ENCODE measurements at regions not wholly inside any gene's neighbourhood (a gene's known extent, or its start where the extent isn't known, plus 50 kb on each side); places are given as distances from the start of the nearest gene placed in this dataset.

GRCh38 chr20:17858450-17859001 lies 110.1 kb downstream of the SNX5 start:
- DNase-seq (ENCODE audit: low read depth in 2 of 2, low spot score in 1 of 2) = no peak

- no peak for DNase-seq (ENCODE audit: low read depth in 2 of 2, low spot score in 1 of 2)
These were observed 110.8 kb downstream of the SNX5 start for GRCh38 chr20:17857639-17858449.

DNA sequence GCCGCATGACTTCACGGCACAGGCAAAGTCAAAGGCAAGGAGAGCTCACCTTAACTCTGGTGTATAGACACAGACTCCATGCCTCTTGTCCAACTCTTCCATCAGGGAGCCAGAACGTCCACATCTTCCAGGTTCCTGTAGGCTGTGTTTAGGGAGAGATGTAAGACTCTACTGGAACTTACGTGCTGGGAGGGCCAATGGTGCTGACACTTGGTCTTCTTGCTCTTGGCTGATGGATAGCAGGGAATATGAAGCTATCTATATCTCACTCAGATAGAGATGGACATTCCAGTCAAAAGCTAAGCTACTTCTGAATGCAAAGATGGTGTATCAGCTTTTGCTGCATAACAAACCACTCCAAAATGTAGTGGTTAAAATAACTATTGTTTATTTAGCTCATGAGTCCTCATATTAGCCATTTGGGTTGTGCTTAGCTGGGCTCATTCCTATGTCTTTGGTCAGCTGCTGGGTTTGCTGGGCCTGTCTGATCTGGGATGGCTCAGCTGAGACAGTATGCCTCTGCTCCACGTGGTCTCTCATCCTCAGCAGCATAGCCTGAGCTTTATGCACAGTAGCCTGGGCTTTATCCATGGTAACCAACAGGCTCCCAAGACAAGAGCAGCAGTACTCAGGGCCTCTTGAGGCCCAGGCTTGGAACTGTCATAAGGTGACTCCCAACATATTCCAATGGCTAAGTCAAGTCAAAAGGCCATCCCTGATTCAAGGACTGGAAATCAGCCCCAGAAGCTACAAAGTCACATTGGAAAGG lies 111.6 kb downstream of the SNX5 start:
- DNase-seq (ENCODE audit: low read depth in 2 of 2, low spot score in 1 of 2) = no peak

DNA sequence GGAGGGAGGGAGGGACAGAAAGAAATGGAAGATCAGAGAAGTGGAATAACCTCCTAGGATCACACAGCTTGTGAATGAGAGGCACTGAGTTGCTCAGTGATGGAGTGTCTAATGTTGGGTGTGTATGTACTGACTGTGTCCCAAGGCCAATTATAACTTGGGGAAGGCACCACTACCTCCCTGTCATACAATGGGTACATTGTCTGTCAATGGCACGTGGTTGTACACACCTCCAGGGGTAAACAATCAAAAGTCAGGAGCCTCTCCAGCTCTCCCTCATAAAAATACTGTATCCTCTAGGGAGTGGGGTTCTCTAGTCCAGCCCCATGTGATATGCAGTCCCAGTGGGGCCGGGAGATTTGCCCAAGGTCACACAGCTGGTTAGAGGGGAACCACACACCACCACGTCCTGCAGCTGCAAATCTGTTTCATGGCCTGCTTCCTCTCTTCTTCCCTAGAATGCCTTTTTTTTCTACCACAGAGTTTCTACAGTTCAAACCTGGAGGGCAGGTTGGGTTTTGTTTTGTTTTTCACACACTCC lies 112.5 kb downstream of the SNX5 start:
- DNase-seq (ENCODE audit: low read depth in 2 of 2, low spot score in 1 of 2) = no peak

- DNase-seq (ENCODE audit: low read depth in 2 of 2, low spot score in 1 of 2) = no peak
These were observed 114.2 kb downstream of the SNX5 start for GRCh38 chr20:17854307-17854903.

DNA sequence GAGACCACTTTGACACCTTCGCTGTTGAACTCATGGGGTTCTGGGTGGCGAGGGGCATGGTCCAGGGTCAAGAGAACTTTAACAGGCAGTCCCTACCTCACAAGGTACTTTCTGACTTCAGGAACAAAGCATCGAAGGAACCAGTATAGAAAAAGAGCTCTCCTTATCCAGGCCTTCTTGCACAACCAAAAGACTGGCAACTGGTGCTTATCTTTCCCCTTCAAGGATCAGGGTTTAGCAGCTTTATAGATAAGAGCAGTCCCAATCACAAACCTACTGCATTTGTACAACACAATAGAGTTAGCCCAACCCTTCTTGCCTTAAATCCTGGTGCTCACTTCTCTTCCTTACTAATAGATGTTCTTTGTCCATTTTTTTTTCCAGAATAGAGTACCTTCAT lies 116.3 kb downstream of the SNX5 start:
- DNase-seq (ENCODE audit: low read depth in 2 of 2, low spot score in 1 of 2) = no peak

GRCh38 chr20:17850684-17851026 lies 117.9 kb downstream of the SNX5 start:
- DNase-seq (ENCODE audit: low read depth in 2 of 2, low spot score in 1 of 2) = no peak

DNA sequence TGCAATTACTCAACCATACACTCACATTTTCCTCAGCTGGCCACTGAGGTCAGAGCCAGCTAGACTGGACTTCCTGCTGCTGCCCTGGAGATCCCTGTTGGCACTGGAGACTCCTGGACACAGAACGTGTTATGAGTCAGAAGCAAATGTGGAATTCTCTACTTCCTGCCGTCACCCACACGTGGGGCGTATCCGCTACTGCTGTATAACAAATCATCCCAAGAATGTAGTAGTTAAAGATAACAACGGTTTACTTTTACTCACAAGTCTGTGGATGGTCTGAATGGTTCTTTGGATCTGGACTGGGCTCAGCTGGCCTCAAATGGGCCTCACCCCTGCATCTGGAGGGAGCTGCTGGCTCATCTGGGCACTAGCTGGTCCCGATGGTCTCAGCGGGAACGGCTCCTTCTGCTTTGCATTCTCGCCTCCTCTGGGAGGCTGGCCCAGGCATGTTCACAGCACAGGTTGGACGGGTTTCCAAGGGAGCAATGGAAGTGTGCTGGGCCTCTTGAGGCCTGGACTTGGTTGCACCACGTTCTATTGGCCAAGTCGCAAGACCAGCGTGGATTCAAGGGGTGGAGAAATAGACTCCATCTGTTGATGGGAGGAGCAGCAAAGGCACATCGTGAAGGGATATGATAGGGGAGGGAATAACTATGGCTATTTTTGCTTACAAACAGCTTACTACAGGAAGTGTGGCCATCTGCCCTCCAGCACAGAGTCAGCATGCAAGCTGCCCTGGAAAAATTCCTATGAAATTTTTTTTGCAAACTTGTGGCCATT lies 118.5 kb downstream of the SNX5 start:
- DNase-seq (ENCODE audit: low read depth in 2 of 2, low spot score in 1 of 2) = no peak

DNA sequence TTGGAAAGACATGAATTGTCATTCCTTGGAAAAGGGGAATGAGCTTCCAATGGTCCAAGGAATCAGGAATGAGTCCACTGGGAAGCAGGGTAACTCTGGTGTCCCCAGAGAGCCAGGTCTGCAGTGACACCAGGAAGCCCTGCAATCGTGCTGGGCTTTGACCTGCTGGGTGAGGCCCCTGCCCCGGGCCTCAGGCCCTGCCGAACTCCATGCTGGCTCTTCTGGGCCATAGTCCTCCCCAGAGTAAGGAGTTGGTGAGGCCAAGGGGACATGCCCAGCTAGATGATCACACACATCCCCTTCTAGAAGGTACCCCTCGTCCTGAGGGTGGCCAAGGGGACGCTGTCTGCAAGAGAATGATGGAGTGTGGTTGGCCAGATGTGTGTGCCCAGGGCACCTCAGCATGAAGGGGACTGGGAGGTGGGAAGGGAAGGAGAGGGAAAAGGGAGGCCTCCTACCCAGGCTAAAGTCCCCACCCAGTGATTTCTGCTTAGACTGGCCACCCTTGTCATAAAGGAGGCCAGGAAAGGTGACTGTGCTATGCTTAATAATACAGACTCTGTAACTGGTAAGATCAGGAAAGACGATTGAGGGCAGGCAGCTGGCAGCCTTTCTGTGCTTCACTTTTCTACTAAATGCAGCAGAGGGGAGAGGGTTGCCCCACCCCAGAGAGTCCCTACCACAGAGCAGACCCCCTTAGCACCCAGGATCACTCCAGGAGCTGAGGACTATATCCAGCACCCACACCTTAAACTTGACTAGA lies 119.3 kb downstream of the SNX5 start:
- no peak for DNase-seq (ENCODE audit: low read depth in 2 of 2, low spot score in 1 of 2)

GRCh38 chr20:17848249-17849048 lies 120.1 kb downstream of the SNX5 start:
- no peak for DNase-seq (ENCODE audit: low read depth in 2 of 2, low spot score in 1 of 2)

- DNase-seq (ENCODE audit: low read depth in 2 of 2, low spot score in 1 of 2) = no peak
These were observed 122.7 kb downstream of the SNX5 start for GRCh38 chr20:17845701-17846475.

- no peak for DNase-seq (ENCODE audit: low read depth in 2 of 2, low spot score in 1 of 2)
These were observed 123.9 kb downstream of the SNX5 start for GRCh38 chr20:17844549-17845298.

DNA sequence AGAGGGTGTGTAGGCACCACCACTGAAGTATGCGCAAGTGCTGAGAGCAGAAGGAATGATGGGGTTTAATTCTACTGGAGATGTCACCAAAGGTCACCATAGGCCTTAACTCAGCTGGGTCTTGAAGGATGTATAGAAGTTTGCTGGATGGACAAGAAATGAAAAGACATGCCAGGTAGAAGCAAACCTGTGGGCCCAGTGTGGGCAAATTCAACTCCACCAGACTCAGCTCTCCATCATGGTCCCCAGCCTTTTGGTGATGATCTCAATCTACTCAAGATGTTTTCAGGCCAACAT lies 124.5 kb downstream of the SNX5 start:
- DNase-seq (ENCODE audit: low read depth in 2 of 2, low spot score in 1 of 2) = no peak

- DNase-seq (ENCODE audit: low read depth in 2 of 2, low spot score in 1 of 2) = no peak
These were observed 125.1 kb downstream of the SNX5 start for GRCh38 chr20:17843246-17844132.

DNA sequence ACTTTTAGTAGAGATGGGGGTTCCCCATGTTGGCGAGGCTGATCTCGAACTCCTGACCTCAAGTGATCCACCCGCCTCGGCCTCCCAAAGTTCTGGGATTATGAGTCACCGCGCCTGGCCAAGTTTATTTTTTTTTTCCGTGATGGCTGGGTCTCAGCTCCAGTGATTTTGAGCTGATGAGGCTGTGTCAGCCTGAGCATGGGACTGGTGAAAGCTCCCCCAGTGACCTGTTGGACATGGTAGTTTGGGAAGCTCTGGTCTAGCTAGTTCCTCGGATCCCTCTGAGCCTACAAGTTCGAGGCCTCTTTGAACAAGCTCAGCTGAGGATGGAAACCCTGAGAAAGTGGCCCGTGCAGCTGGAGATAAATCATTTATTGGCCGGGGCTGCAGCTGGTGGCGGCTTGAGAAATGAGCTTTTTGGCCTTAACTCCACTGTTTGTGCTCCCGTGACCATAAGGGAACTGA lies 126.8 kb downstream of the SNX5 start:
- DNase-seq (ENCODE audit: low read depth in 2 of 2, low spot score in 1 of 2) = no peak

DNA sequence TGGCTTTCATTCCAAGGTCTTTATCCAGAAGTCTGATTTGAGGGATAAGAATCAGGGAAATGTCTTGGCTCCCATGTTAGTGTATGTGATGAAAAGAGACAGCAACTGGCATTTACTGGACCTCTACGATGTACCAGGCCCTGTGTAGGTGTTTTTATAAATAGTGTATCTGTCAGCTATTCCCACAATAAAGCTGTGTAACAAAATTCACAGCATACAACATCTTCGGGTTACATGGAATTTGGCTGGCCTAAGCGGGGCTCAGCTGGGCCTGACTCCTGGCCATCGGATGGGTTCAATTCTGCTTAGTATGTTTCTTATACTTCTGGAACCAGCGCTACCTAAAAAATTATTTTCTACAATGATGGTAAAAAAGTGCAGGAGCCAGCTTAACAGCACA lies 128.2 kb downstream of the SNX5 start:
- no peak for DNase-seq (ENCODE audit: low read depth in 2 of 2, low spot score in 1 of 2)

DNA sequence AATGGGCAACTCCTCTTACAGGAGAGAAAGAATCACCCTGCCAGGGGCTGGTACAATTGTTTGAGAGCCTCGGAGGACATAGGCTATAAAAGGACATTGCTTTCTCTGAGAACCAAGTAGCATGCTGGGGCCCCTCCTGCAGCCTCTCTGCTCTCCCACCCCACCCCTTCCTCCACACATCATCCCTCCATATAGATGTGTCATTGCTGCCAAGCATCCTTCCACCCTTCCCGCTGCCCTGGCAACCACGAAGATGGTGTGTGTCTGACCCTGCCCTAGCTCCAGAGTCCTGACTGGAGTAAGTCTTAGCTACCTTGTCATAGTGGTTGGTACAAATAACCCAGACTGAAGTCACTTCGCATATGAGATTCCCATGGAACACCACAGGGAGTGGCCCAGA lies 129.7 kb downstream of the SNX5 start:
- DNase-seq (ENCODE audit: low read depth in 2 of 2, low spot score in 1 of 2) = no peak

All from stimulated activated CD8-positive, alpha-beta memory T cell treated with anti-CD3 and anti-CD28 coated beads, Interleukin-4, amount 100 ng/mL, for 4 hours (primary cell).